Stimulated activated naive CD8-positive, alpha-beta T cell treated with anti-CD3 and anti-CD28 coated beads, Interleukin-15, amount 100 ng/mL, for 72 hours (primary cell): ENCODE measurements at regions not wholly inside any gene's neighbourhood (a gene's known extent, or its start where the extent isn't known, plus 50 kb on each side); places are given as distances from the start of the nearest gene placed in this dataset.

ENCODE experiments used
- ATAC-seq: fragments of 150-1000 bp; cut with Tn5 transposase; 2 replicates; pipeline ENCODE4 v1.10.0; 2021; ENCODE audit warnings: mild to moderate bottlenecking, moderate library complexity
- DNase-seq, 2 donors: peaks; one replicate each; pipeline ENCODE4 v3.0.0; 2021 to 2022
- H3K27ac Mint-ChIP-seq, 2 donors: one replicate each; pipeline ENCODE4 v1.8.0; 2022; ENCODE audit warnings: mild to moderate bottlenecking in 2 of 2, mixed read lengths in 2 of 2, moderate library complexity in 2 of 2
- H3K27me3 Mint-ChIP-seq: one replicate; pipeline ENCODE4 v1.8.0; 2022; ENCODE audit warnings: mixed read lengths
- H3K4me1 Mint-ChIP-seq: one replicate; pipeline ENCODE4 v1.8.0; 2022; ENCODE audit warnings: mild to moderate bottlenecking, mixed read lengths
- H3K4me3 Mint-ChIP-seq, 2 donors: one replicate each; pipeline ENCODE4 v1.8.0; 2022; ENCODE audit warnings: mild to moderate bottlenecking in 2 of 2, mixed read lengths in 2 of 2, moderate library complexity in 1 of 2
- H3K9me3 Mint-ChIP-seq, 2 donors: one replicate each; pipeline ENCODE4 v1.8.0; 2022; ENCODE audit warnings: mixed read lengths in 2 of 2

DNA sequence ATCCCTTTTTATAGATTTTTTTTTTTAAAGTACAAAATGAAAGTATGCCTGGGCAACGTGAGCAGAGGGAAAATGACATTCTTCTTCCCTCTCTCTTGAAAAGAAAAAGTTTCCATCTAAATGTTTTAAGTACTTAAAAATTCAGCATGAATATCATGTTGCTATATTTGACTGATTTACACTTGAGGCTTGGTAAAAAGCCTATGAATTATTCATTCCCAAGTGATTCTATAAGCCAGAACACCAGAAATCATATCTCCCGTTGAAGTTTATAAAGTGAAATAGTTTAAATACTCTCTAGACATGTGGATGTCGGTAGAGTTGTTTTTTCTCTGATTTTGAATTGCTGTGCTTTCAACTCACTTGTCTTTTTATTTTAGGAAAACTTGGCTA, 276.2 kb upstream of the RARB start:
- DNase-seq (no peak), ATAC-seq (no peak)
- no peak overlapping the region for H3K27ac Mint-ChIP-seq
- H3K4me3 Mint-ChIP-seq, result no peak overlapping the region
- no peaks in the 10 kb centered on the region for H3K4me1 Mint-ChIP-seq
- H3K27me3 Mint-ChIP-seq, result no peaks in the 10 kb centered on the region
- H3K9me3 Mint-ChIP-seq, result no peaks in the 10 kb centered on the region

DNA sequence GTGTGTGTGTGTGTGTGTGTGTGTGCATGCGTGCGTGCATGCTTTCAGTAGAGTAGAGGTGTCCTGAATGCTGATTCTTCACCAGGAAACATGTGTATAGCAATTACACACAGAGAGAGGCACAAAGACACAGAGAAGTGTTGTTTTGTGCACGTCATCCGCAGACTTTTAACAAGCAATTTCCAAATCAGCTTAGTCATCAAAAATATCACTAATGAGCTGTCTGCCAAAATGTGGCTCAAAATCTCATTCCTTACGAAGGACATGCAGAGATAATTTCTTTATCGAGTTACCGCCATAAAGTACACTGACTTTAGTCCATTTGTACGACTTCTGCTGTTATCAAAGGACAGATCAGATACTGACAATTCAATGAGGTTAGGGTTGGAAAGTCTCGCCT, 274.9 kb upstream of the RARB start:
- Mint-ChIP-seq H3K27me3 (no peaks in the 10 kb centered on the region), H3K4me1 (no peaks in the 10 kb centered on the region), H3K4me3 (no peak overlapping the region), H3K27ac (no peak overlapping the region), H3K9me3 (no peaks in the 10 kb centered on the region)
- ATAC-seq (no peak), DNase-seq (no peak)

DNA sequence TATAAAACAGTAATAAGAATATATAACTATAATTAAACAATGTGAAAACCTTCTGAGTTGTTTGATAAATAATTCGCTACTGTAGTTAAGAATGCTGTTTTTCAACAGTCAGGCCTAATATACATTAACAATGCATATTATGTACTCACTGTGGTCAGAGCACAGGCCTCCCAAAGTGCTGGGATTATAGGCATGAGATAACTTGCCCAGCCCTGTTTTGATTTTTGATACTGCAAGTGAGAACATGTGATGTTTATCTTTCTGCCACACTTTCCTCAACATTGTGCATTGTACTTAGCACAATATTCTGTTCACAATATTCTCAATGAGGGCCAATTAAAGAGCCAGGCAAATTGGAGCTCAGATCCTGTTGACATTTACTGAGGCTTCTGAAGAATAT, 274.5 kb upstream of the RARB start:
- ATAC-seq, result no peak
- no peak overlapping the region for H3K27ac Mint-ChIP-seq
- no peaks in the 10 kb centered on the region for H3K27me3 Mint-ChIP-seq

DNA sequence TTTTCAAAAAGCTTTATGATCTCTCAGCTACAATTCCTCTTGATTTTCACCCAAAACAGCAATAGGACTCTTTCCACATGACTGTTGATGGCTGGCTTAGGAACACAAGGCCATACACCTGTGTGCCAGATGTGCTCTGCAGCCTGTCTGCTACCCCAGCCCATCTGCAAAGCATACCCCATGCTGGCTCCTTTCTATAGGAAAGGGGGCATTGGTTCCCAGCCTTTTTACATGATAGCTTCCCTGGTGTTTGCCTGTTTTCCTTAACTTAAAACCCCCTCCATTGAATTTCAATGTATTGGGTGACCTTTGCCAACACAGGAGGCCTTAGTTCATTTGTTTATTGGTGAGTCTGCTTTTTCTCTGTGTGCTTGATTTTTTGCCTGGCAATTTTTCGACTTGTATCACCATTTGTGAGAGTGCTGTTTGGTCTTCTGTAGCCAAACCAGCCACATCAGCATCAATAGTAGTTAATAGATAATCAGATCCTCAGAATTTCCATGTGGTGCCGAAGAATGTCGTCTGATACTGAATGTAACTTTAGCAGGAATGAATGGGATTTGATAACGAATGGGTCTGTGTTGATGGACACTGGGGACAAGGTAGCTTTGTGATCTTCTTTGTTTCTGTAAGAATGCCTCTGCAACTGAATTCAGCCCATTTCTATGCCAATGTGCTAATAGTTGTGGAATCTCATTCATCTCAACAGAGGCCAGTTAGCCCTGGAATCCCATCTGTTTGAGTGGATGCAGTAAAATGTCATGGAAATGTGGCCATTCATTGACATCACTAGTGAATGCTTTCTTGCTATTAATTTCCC, 272.2 kb upstream of the RARB start:
- ATAC-seq (no peak), DNase-seq (no peak)
- Mint-ChIP-seq H3K27me3 (no peaks in the 10 kb centered on the region), H3K4me1 (no peaks in the 10 kb centered on the region), H3K4me3 (no peak overlapping the region), H3K9me3 (peaks cover 0 to 4% of the 10 kb centered on the region in 2 donors), H3K27ac (no peak overlapping the region)

More for the DNA sequence above, 274.5 kb upstream of the RARB start:
- Mint-ChIP-seq H3K9me3 (no peaks in the 10 kb centered on the region), H3K4me1 (no peaks in the 10 kb centered on the region), H3K4me3 (no peak overlapping the region)
- no peak for DNase-seq

DNA sequence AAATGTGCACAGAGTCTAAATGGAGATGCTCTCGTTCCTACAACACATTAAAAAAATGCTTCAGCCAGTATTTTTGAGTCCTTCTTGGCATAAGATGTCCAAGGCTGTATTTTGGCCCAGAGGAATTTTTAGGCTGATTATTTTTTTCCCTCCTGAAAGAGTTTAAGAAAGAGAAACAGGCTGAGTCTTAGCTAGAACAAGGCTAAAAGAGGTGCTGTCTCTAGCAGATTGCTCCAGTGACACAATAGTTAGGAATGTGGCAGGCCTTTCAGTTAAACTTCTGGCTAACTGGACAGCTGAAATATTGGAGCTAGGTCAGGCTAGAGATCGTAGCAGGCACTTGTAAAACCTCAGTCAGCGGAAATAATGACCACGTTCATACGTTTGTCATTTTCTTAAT, 271.4 kb upstream of the RARB start:
- H3K4me1 Mint-ChIP-seq, result no peaks in the 10 kb centered on the region
- H3K9me3 Mint-ChIP-seq, result peaks cover 0 to 11% of the 10 kb centered on the region in 2 donors
- ATAC-seq (no peak), DNase-seq (no peak)
- no peak overlapping the region for H3K27ac Mint-ChIP-seq
- no peak overlapping the region for H3K4me3 Mint-ChIP-seq
- no peaks in the 10 kb centered on the region for H3K27me3 Mint-ChIP-seq

DNA sequence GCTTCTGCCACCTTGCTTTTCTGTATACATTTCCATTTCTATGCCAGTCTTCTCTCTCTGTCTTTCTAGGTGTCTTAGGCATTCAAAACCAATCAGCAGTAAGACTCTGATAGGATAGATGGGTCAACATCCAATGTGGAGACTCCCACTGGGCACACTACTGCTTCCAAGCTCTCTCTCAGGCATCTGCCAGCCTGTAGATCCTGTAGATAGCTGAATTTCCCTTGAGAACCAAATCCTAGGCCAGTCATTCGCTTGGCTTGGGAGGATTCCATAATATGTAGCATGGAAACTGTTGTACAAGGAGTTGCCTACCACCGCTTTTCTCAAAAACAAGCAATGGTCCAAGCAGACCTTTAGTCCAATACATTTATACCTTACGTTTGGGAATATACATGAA, 262.8 kb upstream of the RARB start:
- Mint-ChIP-seq H3K4me3 (no peak overlapping the region), H3K27me3 (no peaks in the 10 kb centered on the region), H3K27ac (no peak overlapping the region), H3K4me1 (no peaks in the 10 kb centered on the region), H3K9me3 (peaks cover 4 to 21% of the 10 kb centered on the region in 2 donors)
- ATAC-seq (no peak), DNase-seq (no peak)

DNA sequence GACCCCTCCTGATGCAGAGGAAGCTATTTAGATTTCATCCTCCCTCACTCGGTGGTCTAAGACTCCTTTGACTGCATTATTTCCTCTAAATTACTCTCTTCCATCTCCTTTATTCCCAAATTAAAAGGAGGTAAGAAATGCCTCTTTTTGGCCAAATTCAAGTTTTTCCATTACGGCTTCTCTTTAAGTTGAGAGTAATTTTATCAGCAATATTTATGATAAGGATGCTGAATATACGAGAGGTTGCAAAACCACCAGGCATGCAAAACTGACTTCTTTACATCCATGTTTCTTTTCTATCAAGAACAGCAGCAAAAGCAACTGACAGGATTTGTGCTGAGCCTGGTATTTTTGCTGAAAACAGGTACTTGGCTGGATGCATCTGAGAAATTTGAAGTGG, 262.0 kb upstream of the RARB start:
- H3K4me1 Mint-ChIP-seq, result no peaks in the 10 kb centered on the region
- H3K27ac Mint-ChIP-seq, result no peak overlapping the region
- peaks cover 4 to 16% of the 10 kb centered on the region in 2 donors for H3K9me3 Mint-ChIP-seq
- DNase-seq (no peak), ATAC-seq (no peak)
- H3K4me3 Mint-ChIP-seq, result no peak overlapping the region
- no peaks in the 10 kb centered on the region for H3K27me3 Mint-ChIP-seq

DNA sequence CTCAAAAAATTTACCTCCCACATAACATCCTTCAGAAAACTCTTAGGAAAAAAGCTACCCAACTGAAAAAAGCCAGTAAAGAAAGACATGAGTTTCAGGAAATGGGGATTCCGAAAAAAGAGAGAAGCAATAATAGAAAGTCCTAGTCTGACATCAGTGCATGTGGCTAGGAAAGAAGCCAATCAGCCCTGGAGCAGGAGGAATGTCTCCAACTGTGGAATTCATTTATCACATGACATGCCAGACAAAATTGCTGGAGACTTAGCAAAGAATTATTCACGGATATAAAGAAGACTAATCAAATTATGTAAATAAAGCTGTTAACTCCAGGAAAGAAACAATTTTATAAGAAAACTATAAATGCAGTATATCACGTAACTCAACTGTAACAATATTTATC, 258.9 kb upstream of the RARB start:
- Mint-ChIP-seq H3K4me3 (no peak overlapping the region), H3K4me1 (no peaks in the 10 kb centered on the region), H3K9me3 (peaks cover 4 to 8% of the 10 kb centered on the region in 2 donors), H3K27me3 (no peaks in the 10 kb centered on the region), H3K27ac (no peak overlapping the region)
- ATAC-seq, result no peak
- no peak for DNase-seq

DNA sequence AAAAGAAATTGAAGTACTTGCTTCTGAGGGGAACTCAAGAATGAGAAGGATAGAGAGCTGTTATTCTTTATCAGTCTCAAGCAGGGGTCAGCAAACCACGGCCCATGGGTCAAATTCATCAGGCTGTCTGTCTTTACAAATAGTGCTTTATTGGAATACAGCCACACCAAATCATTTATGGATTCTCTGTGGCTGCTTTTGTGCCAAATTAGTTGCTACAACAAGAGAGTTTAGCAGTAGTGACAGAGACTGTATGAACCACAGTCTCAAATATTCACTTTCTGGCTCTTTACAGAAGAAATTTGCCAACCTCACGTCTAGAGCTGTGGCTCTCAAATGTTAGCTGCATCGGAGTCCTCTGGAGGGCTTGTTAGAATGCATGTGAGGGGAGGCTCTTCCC, 258.0 kb upstream of the RARB start:
- no peaks in the 10 kb centered on the region for H3K27me3 Mint-ChIP-seq

DNA sequence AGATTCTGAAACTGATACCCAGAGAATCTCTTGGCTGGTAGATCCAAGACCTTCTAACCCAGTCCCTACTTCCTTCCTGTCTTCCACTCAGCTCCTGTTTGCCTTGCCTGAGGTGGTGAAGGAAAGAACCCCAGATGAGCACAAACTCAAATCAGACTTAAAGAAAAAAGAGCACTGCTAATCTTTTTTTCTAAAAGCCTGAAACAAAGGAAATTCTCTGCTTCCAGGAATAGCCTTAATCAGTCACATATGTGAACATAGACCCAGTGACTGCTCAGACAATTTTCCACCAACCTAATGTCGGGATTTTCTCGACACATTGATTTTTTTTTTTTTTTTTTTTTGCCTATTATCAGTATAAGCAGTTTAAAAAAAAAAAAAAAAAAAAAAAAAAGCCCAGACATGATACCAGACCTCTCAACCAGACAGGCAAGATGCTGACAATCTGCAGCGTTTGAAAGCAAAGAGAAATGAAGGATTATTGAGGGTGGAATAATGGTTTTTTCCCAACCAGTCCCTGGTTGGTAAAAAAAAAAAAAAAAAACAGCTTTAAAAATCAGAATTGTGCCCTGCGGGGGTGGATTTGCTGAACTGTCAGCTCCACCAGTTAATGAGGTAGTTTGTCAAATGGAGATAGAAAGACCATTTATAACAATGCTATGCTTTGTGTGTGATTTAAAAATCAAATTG, 256.8 kb upstream of the RARB start:
- no peak for ATAC-seq
- Mint-ChIP-seq H3K9me3 (peaks cover 9 to 14% of the 10 kb centered on the region in 2 donors), H3K27me3 (no peaks in the 10 kb centered on the region), H3K4me1 (no peaks in the 10 kb centered on the region), H3K4me3 (no peak overlapping the region), H3K27ac (no peak overlapping the region)
- DNase-seq, result no peak

More for the DNA sequence above, 258.0 kb upstream of the RARB start:
- DNase-seq, result no peak
- ATAC-seq, result no peak
- Mint-ChIP-seq H3K27ac (no peak overlapping the region), H3K4me1 (no peaks in the 10 kb centered on the region), H3K9me3 (peaks cover 4 to 8% of the 10 kb centered on the region in 2 donors), H3K4me3 (no peak overlapping the region)

DNA sequence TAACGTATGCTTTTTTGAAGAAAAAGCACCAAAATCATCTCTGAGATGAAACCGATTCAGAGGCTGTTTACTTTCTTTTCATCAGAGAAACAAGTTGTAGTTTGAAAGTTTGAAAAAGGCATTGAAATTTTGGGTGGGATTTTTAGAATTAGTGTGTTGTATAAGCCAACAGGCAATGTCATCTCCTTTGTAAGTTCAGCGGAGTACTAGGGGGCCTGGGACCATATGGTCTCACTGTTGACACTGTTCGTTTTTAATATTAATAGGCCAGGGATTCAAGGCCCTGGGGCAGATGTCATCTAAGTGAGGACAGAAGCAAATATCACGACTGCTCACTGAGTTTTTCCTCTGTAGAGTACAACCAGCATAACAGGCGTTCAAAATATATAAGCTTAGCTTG, 256.2 kb upstream of the RARB start:
- Mint-ChIP-seq H3K4me3 (no peak overlapping the region), H3K27me3 (no peaks in the 10 kb centered on the region), H3K4me1 (no peaks in the 10 kb centered on the region), H3K27ac (no peak overlapping the region), H3K9me3 (peaks cover 9 to 14% of the 10 kb centered on the region in 2 donors)
- DNase-seq (no peak), ATAC-seq (no peak)

DNA sequence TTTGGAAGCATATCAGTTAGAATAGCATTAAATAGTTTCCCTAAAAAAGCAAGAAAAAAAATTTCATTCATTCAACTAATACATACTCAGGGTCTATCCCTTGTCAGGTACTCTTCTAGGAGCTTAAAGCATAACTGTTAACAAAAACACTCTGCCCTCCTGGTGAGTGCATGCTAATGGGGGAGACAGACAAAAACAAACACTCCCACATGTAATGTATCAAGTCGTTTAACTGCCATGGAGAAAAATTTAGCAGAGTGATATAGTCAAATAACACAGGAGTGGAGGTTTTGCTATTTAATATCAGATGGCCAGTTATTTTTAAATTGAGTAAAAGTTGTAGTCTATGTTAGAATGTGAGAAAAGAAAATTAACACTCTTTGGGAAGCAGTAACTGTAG, 254.5 kb upstream of the RARB start:
- no peak overlapping the region for H3K4me3 Mint-ChIP-seq
- no peaks in the 10 kb centered on the region for H3K4me1 Mint-ChIP-seq
- peaks cover 4 to 11% of the 10 kb centered on the region in 2 donors for H3K9me3 Mint-ChIP-seq
- ATAC-seq, result no peak
- no peaks in the 10 kb centered on the region for H3K27me3 Mint-ChIP-seq
- H3K27ac Mint-ChIP-seq, result no peak overlapping the region
- DNase-seq, result no peak

DNA sequence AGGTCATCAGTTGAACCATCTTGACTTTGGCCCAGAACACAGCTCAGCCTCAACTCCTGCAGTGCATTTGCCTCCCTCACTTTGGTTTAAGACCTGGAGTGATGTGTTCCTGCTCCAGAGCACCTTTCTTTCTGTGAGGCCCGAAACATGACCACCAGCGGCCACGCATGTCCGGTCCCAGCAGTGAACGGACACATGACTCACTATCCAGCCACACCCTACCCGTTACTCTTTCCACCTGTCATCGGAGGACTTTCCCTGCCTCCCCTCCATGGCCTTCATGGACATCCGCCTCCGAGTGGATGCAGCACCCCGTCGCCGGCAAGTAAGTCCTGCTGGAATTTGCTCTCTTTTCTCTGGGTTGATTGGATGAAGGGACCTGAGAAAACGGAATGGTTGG, 253.8 kb upstream of the RARB start:
- Mint-ChIP-seq H3K4me3 (no peak overlapping the region), H3K27ac (no peak overlapping the region), H3K4me1 (no peaks in the 10 kb centered on the region), H3K9me3 (peaks cover 4 to 6% of the 10 kb centered on the region in 2 donors), H3K27me3 (no peaks in the 10 kb centered on the region)
- DNase-seq (no peak), ATAC-seq (no peak)

DNA sequence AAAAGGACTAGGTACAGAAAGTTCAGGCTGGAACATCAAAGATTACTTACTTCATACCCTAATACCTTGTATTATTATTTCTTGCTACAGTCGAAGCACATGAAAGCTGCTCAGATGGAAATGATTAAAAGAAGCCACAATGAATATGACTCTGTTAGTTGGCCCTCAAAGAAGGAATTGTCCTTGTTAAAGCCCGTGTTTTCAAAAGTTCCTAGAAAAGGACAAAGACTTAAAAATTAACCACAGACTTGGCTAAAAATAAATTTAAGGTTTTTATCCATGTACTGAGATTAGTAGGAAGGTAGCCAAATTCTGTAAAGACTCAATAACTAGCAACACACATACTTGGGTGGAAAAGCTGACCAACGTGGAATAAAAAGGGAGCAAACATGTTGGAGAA, 251.0 kb upstream of the RARB start:
- peaks cover 10 to 13% of the 10 kb centered on the region in 2 donors for H3K9me3 Mint-ChIP-seq
- no peaks in the 10 kb centered on the region for H3K4me1 Mint-ChIP-seq
- DNase-seq (no peak), ATAC-seq (no peak)
- no peak overlapping the region for H3K4me3 Mint-ChIP-seq
- H3K27ac Mint-ChIP-seq, result no peak overlapping the region
- no peaks in the 10 kb centered on the region for H3K27me3 Mint-ChIP-seq

DNA sequence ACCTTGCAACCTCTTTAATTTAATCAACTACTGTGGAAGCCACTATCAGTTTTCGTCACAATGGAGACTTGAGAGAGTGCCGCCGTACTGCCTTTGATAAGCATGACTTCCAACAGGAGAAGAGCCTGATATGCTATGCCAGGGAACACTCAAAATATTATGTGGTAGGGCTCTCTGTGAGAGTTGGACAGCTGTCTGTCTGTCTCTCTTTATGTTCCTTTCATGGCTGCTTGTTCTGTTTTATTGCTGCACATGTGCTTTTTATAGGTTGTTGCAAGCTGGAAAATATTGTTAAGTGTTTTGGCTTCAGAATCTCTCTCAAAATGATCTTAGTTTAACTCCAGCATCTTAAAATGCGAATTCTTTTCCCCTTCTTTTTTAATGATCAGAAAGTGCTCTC, 249.4 kb upstream of the RARB start:
- H3K4me1 Mint-ChIP-seq, result no peaks in the 10 kb centered on the region
- DNase-seq, result no peak
- no peaks in the 10 kb centered on the region for H3K27me3 Mint-ChIP-seq
- H3K27ac Mint-ChIP-seq, result no peak overlapping the region
- H3K4me3 Mint-ChIP-seq, result no peak overlapping the region
- ATAC-seq, result no peak
- peaks cover 10 to 17% of the 10 kb centered on the region in 2 donors for H3K9me3 Mint-ChIP-seq

DNA sequence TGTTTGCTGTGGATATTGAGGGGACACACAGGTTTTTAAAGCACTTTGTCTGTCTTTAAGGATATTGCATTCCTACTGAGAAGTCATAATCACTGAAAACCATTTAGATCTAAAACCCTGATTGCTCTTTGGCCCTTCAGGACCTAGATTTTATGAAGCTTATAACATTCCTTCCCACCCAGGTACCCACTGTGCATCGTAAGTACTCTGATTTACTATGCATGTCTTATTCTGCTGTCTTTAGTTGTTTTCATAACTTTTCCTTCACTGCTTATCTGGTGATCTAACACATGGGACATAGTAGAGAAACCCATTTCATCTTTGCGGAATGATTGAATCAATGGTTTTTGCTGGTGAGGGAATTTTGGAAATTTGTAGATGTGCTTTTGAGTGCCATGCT, 247.0 kb upstream of the RARB start:
- H3K4me3 Mint-ChIP-seq, result no peak overlapping the region
- no peak overlapping the region for H3K27ac Mint-ChIP-seq
- DNase-seq (no peak), ATAC-seq (no peak)
- peaks cover 5 to 20% of the 10 kb centered on the region in 2 donors for H3K9me3 Mint-ChIP-seq
- H3K4me1 Mint-ChIP-seq, result no peaks in the 10 kb centered on the region
- H3K27me3 Mint-ChIP-seq, result no peaks in the 10 kb centered on the region
